Neural cell (in vitro differentiated cells): ENCODE measurements at regions not wholly inside any gene's neighbourhood (a gene's known extent, or its start where the extent isn't known, plus 50 kb on each side); places are given as distances from the start of the nearest gene placed in this dataset.

Experiments
- EP300 ChIP-seq: fragments of 450-650 bp; conservative IDR thresholded peaks from 2 replicates; pipeline ENCODE4 v1.6.1; 2014; ENCODE audit warnings: antibody characterized with exemption, mild to moderate bottlenecking, moderate library complexity; ENCODE audit not compliant: poor library complexity, severe bottlenecking
- EZH2 ChIP-seq: fragments of 200-600, 300-800 bp; shearing (Covaris generic), sonication (generic); IDR thresholded peaks from 2 replicates; pipeline ENCODE4 v1.6.1; 2014; ENCODE audit warnings: antibody characterized with exemption, low read length, borderline replicate concordance, mild to moderate bottlenecking; ENCODE audit not compliant: insufficient read depth, poor library complexity, severe bottlenecking
- MXI1 ChIP-seq: fragments of 450-650 bp; conservative IDR thresholded peaks from 2 replicates; pipeline ENCODE4 v1.6.1; 2014; ENCODE audit warnings: antibody characterized with exemption, mild to moderate bottlenecking; ENCODE audit not compliant: poor library complexity, severe bottlenecking
- POLR2AphosphoS5 ChIP-seq: IDR thresholded peaks from 2 replicates; pipeline ENCODE4 v1.6.1; 2012
- RAD21 ChIP-seq: fragments of 450-650 bp; conservative IDR thresholded peaks from 2 replicates; pipeline ENCODE4 v1.6.1; 2014; ENCODE audit warnings: antibody characterized with exemption, mild to moderate bottlenecking, moderate library complexity
- SMC3 ChIP-seq: fragments of 450-650 bp; conservative IDR thresholded peaks from 2 replicates; pipeline ENCODE4 v1.6.1; 2014; ENCODE audit warnings: antibody characterized with exemption, mild to moderate bottlenecking, moderate library complexity; ENCODE audit not compliant: poor library complexity
- TAF1 ChIP-seq: IDR thresholded peaks from 2 replicates; pipeline ENCODE4 v1.6.1; 2012; ENCODE audit warnings: low read depth
- TF ChIP-seq, protein P1 (sequence below): fragments of 450-650 bp; IDR thresholded peaks from 2 replicates; pipeline ENCODE4 v1.5.1; 2014; ENCODE audit warnings: antibody characterized with exemption, mild to moderate bottlenecking, moderate library complexity; ENCODE audit not compliant: poor library complexity, severe bottlenecking
- TF ChIP-seq, protein P2 (sequence below): IDR thresholded peaks from 2 replicates; pipeline ENCODE4 v1.6.1; 2012; ENCODE audit warnings: borderline replicate concordance

DNA sequence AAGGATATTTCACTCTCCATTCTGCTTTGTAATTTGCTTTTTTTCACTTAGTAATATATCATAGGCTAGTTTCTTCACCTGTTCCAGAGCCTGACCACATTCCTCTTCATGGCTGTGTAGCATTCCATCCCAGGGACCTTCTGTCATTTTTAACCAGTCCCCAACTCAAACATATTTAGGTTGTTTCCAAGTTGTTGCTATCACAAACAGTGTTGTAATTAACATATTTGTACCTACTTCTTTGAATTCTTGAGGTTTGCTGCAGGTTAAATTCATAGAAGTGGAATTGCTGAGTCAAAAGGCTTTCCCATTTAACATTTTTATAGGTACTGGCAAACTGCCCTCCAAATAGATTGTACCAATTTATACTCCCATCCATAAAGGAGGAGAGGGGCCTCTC, 65.1 kb upstream of the MED9 start:
- TF ChIP-seq, protein P1, sequence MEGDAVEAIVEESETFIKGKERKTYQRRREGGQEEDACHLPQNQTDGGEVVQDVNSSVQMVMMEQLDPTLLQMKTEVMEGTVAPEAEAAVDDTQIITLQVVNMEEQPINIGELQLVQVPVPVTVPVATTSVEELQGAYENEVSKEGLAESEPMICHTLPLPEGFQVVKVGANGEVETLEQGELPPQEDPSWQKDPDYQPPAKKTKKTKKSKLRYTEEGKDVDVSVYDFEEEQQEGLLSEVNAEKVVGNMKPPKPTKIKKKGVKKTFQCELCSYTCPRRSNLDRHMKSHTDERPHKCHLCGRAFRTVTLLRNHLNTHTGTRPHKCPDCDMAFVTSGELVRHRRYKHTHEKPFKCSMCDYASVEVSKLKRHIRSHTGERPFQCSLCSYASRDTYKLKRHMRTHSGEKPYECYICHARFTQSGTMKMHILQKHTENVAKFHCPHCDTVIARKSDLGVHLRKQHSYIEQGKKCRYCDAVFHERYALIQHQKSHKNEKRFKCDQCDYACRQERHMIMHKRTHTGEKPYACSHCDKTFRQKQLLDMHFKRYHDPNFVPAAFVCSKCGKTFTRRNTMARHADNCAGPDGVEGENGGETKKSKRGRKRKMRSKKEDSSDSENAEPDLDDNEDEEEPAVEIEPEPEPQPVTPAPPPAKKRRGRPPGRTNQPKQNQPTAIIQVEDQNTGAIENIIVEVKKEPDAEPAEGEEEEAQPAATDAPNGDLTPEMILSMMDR: no peak
- TF ChIP-seq EP300 (no peak), POLR2AphosphoS5 (no peak), MXI1 (no peak), SMC3 (no peak), EZH2 (no peak), TAF1 (no peak), RAD21 (no peak)
- TF ChIP-seq, protein P2, sequence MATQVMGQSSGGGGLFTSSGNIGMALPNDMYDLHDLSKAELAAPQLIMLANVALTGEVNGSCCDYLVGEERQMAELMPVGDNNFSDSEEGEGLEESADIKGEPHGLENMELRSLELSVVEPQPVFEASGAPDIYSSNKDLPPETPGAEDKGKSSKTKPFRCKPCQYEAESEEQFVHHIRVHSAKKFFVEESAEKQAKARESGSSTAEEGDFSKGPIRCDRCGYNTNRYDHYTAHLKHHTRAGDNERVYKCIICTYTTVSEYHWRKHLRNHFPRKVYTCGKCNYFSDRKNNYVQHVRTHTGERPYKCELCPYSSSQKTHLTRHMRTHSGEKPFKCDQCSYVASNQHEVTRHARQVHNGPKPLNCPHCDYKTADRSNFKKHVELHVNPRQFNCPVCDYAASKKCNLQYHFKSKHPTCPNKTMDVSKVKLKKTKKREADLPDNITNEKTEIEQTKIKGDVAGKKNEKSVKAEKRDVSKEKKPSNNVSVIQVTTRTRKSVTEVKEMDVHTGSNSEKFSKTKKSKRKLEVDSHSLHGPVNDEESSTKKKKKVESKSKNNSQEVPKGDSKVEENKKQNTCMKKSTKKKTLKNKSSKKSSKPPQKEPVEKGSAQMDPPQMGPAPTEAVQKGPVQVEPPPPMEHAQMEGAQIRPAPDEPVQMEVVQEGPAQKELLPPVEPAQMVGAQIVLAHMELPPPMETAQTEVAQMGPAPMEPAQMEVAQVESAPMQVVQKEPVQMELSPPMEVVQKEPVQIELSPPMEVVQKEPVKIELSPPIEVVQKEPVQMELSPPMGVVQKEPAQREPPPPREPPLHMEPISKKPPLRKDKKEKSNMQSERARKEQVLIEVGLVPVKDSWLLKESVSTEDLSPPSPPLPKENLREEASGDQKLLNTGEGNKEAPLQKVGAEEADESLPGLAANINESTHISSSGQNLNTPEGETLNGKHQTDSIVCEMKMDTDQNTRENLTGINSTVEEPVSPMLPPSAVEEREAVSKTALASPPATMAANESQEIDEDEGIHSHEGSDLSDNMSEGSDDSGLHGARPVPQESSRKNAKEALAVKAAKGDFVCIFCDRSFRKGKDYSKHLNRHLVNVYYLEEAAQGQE: no peak
